ENCODE measurements at regions not wholly inside any gene's neighbourhood (a gene's known extent, or its start where the extent isn't known, plus 50 kb on each side); places are given as distances from the start of the nearest gene placed in this dataset.
A peak's percentile ranks its signal among the peaks of the same experiment; 100 is the strongest.

- H3K4me3 Mint-ChIP-seq = no peak overlapping the region
- intact Hi-C loops (cut with micrococcal nuclease) = no loop called here
- peaks cover 4 to 20% (median 7%) of the 10 kb centered on the region in 7 donors for H3K9me3 Mint-ChIP-seq
- H3K27ac ChIP-seq (ENCODE audit: low read depth in 1 of 2, low read length in 2 of 2) = no peak overlapping the region
- H3K36me3 ChIP-seq (replicated peaks in 1 of 2; ENCODE audit: control insufficient read depth in 1 of 2, insufficient read depth in 2 of 2, low read length in 2 of 2) = no peaks in the 10 kb centered on the region
- no peaks in the 10 kb centered on the region for H3K79me2 ChIP-seq (ENCODE audit: insufficient read depth, low read length)
- H3K9ac ChIP-seq (ENCODE audit: insufficient read depth, low read length, poor library complexity, severe bottlenecking) = no peak overlapping the region
- no peaks in the 10 kb centered on the region for H3K4me1 ChIP-seq (ENCODE audit: control insufficient read depth in 1 of 2, insufficient read depth in 2 of 2, low read length in 2 of 2)
- no peaks in the 10 kb centered on the region for H4K20me1 ChIP-seq (ENCODE audit: insufficient read depth, low read length)
- no peak overlapping the region for H2AFZ ChIP-seq (ENCODE audit: insufficient read depth, low read depth, low read length, poor library complexity, severe bottlenecking)
- no peak for DNase-seq
- no peaks in the 10 kb centered on the region for H3K27me3 ChIP-seq (ENCODE audit: control insufficient read depth in 2 of 2, insufficient read depth in 2 of 2, low read length in 2 of 2)
- no peak overlapping the region for H3K4me2 ChIP-seq (replicated peaks; ENCODE audit: extremely low read depth, low read length, poor library complexity, severe bottlenecking)
- no peak overlapping the region for H3K4me3 ChIP-seq (replicated peaks in 1 of 3; ENCODE audit: low read depth in 2 of 3, low read length in 3 of 3)
- peaks cover 0 to 7% of the 10 kb centered on the region in 2 donors for H3K9me3 ChIP-seq (replicated peaks in 1 of 2; ENCODE audit: control insufficient read depth in 1 of 2, insufficient read depth in 1 of 2, low read length in 2 of 2)
- no peaks in the 10 kb centered on the region for H3K36me3 Mint-ChIP-seq
- TF ChIP-seq CTCF (IDR thresholded peaks at IDR 0.05) = no peak
- peaks cover 0 to 2% (median 0%) of the 10 kb centered on the region in 3 donors for H3K27me3 Mint-ChIP-seq (ENCODE audit: low read depth in 3 of 3)
- 90% methylated on average over 2 of the region's 3 CpGs for WGBS (ENCODE audit: insufficient coverage)
- H3K4me1 Mint-ChIP-seq = no peaks in the 10 kb centered on the region
- no peak overlapping the region for H3K27ac Mint-ChIP-seq
Measured at GRCh38 chr3:67278015-67278618, 280.0 kb downstream of the KBTBD8 start.

DNA sequence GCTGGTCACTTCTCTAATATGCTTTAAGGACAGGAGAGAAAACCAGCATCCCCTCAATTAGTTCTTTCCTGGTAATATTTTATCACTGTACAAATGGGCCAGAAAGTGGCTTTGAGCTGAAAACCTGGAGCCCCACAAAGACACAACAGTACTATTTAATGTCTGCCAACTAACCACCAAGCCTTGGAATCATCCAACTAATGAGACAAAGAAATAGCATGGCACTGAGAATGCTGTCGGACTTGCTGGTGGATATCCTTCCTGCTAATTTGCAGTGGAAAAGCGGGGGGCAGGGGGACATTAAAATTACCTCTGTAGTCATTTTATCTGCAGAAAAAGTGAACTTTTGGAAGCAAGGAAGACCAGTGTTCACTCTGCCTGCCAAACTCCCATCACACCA, 288.5 kb downstream of the KBTBD8 start:
- Mint-ChIP-seq H3K27me3 (ENCODE audit: low read depth in 3 of 3) (peaks cover 0 to 4% (median 0%) of the 10 kb centered on the region in 3 donors), H3K9me3 (peaks cover 0 to 10% (median 6%) of the 10 kb centered on the region in 7 donors), H3K4me3 (no peak overlapping the region), H3K27ac (peak overlapping the region in 1 of 7 donors; percentile 50), H3K4me1 (peaks cover 39% of the 10 kb centered on the region), H3K36me3 (no peaks in the 10 kb centered on the region)
- Histone ChIP-seq H3K27me3 (ENCODE audit: control insufficient read depth in 2 of 2, insufficient read depth in 2 of 2, low read length in 2 of 2) (no peaks in the 10 kb centered on the region), H4K20me1 (ENCODE audit: insufficient read depth, low read length) (no peaks in the 10 kb centered on the region), H2AFZ (ENCODE audit: insufficient read depth, low read depth, low read length, poor library complexity, severe bottlenecking) (no peak overlapping the region), H3K9me3 (replicated peaks in 1 of 2; ENCODE audit: control insufficient read depth in 1 of 2, insufficient read depth in 1 of 2, low read length in 2 of 2) (peaks cover 0 to 5% of the 10 kb centered on the region in 2 donors), H3K36me3 (replicated peaks in 1 of 2; ENCODE audit: control insufficient read depth in 1 of 2, insufficient read depth in 2 of 2, low read length in 2 of 2) (no peaks in the 10 kb centered on the region), H3K9ac (ENCODE audit: insufficient read depth, low read length, poor library complexity, severe bottlenecking) (no peak overlapping the region), H3K4me1 (ENCODE audit: control insufficient read depth in 1 of 2, insufficient read depth in 2 of 2, low read length in 2 of 2) (peaks cover 33 to 35% of the 10 kb centered on the region in 2 donors), H3K27ac (ENCODE audit: low read depth in 1 of 2, low read length in 2 of 2) (no peak overlapping the region), H3K4me3 (replicated peaks in 1 of 3; ENCODE audit: low read depth in 2 of 3, low read length in 3 of 3) (no peak overlapping the region), H3K79me2 (ENCODE audit: insufficient read depth, low read length) (no peaks in the 10 kb centered on the region), H3K4me2 (replicated peaks; ENCODE audit: extremely low read depth, low read length, poor library complexity, severe bottlenecking) (no peak overlapping the region)
- intact Hi-C loops (cut with micrococcal nuclease) = no loop called here
- DNase-seq = no peak
- no peak for TF ChIP-seq CTCF (IDR thresholded peaks at IDR 0.05)
- WGBS (ENCODE audit: insufficient coverage) = 100% methylated on average over 1 of the region's 2 CpGs

Measured in CD14-positive monocyte (primary cell).